ENCODE measurements at regions not wholly inside any gene's neighbourhood (a gene's known extent, or its start where the extent isn't known, plus 50 kb on each side); places are given as distances from the start of the nearest gene placed in this dataset.

- Histone ChIP-seq H3K4me1 (ENCODE audit: control insufficient read depth in 1 of 2, insufficient read depth in 2 of 2, low read length in 2 of 2) (no peaks in the 10 kb centered on the region), H3K9ac (ENCODE audit: insufficient read depth, low read length, poor library complexity, severe bottlenecking) (no peak overlapping the region), H3K9me3 (replicated peaks in 1 of 2; ENCODE audit: control insufficient read depth in 1 of 2, insufficient read depth in 1 of 2, low read length in 2 of 2) (no peaks in the 10 kb centered on the region), H3K4me3 (replicated peaks in 1 of 3; ENCODE audit: low read depth in 2 of 3, low read length in 3 of 3) (no peak overlapping the region), H2AFZ (ENCODE audit: insufficient read depth, low read depth, low read length, poor library complexity, severe bottlenecking) (no peak overlapping the region), H3K36me3 (replicated peaks in 1 of 2; ENCODE audit: control insufficient read depth in 1 of 2, insufficient read depth in 2 of 2, low read length in 2 of 2) (no peaks in the 10 kb centered on the region), H4K20me1 (ENCODE audit: insufficient read depth, low read length) (no peaks in the 10 kb centered on the region), H3K27me3 (ENCODE audit: control insufficient read depth in 2 of 2, insufficient read depth in 2 of 2, low read length in 2 of 2) (no peaks in the 10 kb centered on the region), H3K27ac (ENCODE audit: low read depth in 1 of 2, low read length in 2 of 2) (no peak overlapping the region), H3K4me2 (replicated peaks; ENCODE audit: extremely low read depth, low read length, poor library complexity, severe bottlenecking) (no peak overlapping the region), H3K79me2 (ENCODE audit: insufficient read depth, low read length) (no peaks in the 10 kb centered on the region)
- TF ChIP-seq CTCF (IDR thresholded peaks at IDR 0.05) = no peak
- Mint-ChIP-seq H3K36me3 (no peaks in the 10 kb centered on the region), H3K9me3 (peaks cover 0 to 4% (median 1%) of the 10 kb centered on the region in 7 donors), H3K27ac (no peak overlapping the region), H3K4me3 (no peak overlapping the region), H3K4me1 (no peaks in the 10 kb centered on the region), H3K27me3 (ENCODE audit: low read depth in 3 of 3) (peaks cover 0 to 2% (median 1%) of the 10 kb centered on the region in 3 donors)
- intact Hi-C loops (cut with micrococcal nuclease) = no loop called here
- WGBS (ENCODE audit: insufficient coverage) = no CpG with 5 or more reads among the region's 1 CpG
- DNase-seq = no peak
Measured at GRCh38 chr14:53493860-53494259, 340.7 kb upstream of the DDHD1 start.

- Histone ChIP-seq H3K9ac (ENCODE audit: insufficient read depth, low read length, poor library complexity, severe bottlenecking) (no peak overlapping the region), H3K79me2 (ENCODE audit: insufficient read depth, low read length) (no peaks in the 10 kb centered on the region), H3K27ac (ENCODE audit: low read depth in 1 of 2, low read length in 2 of 2) (no peak overlapping the region), H3K9me3 (replicated peaks in 1 of 2; ENCODE audit: control insufficient read depth in 1 of 2, insufficient read depth in 1 of 2, low read length in 2 of 2) (no peaks in the 10 kb centered on the region), H3K4me2 (replicated peaks; ENCODE audit: extremely low read depth, low read length, poor library complexity, severe bottlenecking) (no peak overlapping the region), H3K36me3 (replicated peaks in 1 of 2; ENCODE audit: control insufficient read depth in 1 of 2, insufficient read depth in 2 of 2, low read length in 2 of 2) (no peaks in the 10 kb centered on the region), H3K4me1 (ENCODE audit: control insufficient read depth in 1 of 2, insufficient read depth in 2 of 2, low read length in 2 of 2) (no peaks in the 10 kb centered on the region), H3K27me3 (ENCODE audit: control insufficient read depth in 2 of 2, insufficient read depth in 2 of 2, low read length in 2 of 2) (no peaks in the 10 kb centered on the region), H3K4me3 (replicated peaks in 1 of 3; ENCODE audit: low read depth in 2 of 3, low read length in 3 of 3) (no peak overlapping the region), H2AFZ (ENCODE audit: insufficient read depth, low read depth, low read length, poor library complexity, severe bottlenecking) (no peak overlapping the region), H4K20me1 (ENCODE audit: insufficient read depth, low read length) (no peaks in the 10 kb centered on the region)
- WGBS (ENCODE audit: insufficient coverage) = no CpG with 5 or more reads among the region's 2 CpGs
- no peak for TF ChIP-seq CTCF (IDR thresholded peaks at IDR 0.05)
- Mint-ChIP-seq H3K27me3 (ENCODE audit: low read depth in 3 of 3) (peaks cover 0 to 1% (median 0%) of the 10 kb centered on the region in 3 donors), H3K4me1 (no peaks in the 10 kb centered on the region), H3K9me3 (peaks cover 0 to 4% (median 0%) of the 10 kb centered on the region in 7 donors), H3K4me3 (no peak overlapping the region), H3K27ac (no peak overlapping the region), H3K36me3 (no peaks in the 10 kb centered on the region)
- intact Hi-C loops (cut with micrococcal nuclease) = no loop called here
- DNase-seq = no peak
Measured at GRCh38 chr14:53493320-53493719, 340.2 kb upstream of the DDHD1 start.

All from CD14-positive monocyte (primary cell).